ENCODE measurements at regions not wholly inside any gene's neighbourhood (a gene's known extent, or its start where the extent isn't known, plus 50 kb on each side); places are given as distances from the start of the nearest gene placed in this dataset.

DNA sequence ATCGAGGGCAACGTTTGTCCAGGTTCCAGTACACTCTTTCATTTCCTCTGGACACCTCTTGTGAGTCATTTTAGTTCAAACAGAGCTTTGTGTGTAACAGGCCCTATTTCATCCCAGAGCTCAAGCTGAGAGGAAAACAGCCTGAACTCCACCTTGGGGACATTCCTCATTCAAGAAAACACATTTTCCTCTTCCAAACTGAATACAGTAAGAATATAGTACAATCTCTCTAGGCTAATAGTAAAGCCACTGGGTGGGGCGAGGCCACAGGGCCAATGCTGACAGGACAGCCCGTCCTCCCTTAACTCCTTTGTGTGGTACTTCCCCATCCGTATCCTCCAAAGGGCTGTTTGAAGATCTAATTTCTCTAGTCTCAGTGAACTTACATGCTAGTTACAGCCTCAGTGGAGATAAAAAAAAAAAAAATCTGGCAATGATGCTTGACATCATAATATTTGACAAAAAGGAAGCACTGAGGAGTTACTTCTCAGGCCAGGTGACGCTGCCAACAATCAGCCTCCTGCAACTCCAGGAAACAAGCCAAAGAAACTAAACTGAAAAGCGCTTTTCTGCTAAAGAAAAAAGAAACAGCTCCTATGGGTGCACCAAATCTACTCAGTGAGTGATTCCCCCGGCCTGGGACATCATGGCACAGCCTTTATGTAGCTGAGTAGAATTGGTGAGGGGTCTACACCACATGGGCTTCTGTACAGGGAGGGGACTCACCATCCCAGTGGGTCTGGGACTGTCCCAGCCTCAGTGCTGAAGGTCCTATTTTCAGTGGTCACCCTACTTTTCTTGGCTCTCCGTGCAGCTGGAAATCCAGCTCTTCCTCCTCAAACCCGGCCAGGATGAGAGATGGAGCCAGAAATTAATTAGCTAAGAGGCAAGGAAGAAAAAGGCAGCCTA lies 238.2 kb upstream of the NEBL start:
- Histone ChIP-seq H3K4me3 (no peak overlapping the region), H3K4me1 (peaks cover 0 to 8% (median 0%) of the 10 kb centered on the region in 4 donors), H3K27me3 (no peaks in the 10 kb centered on the region), H3K9me3 (no peaks in the 10 kb centered on the region), H3K27ac (peak overlapping the region in 2 of 5 donors; percentile 57 to 70), H3K36me3 (no peaks in the 10 kb centered on the region)
- WGBS, 5 donors = 59 to 63% (median 60%) methylated on average over 10 of the region's 10 CpGs
- intact Hi-C loops (cut with DNase I; ENCODE audit: low total_unique reads) = no loop called here
- peak in 1 of 2 donors; percentile 30 for DNase-seq
- no peak for TF ChIP-seq POLR2A (IDR thresholded peaks at IDR 0.05)
- no peak for TF ChIP-seq POLR2AphosphoS5 (IDR thresholded peaks at IDR 0.05)
- no peak for TF ChIP-seq EP300 (IDR thresholded peaks at IDR 0.05)
- TF ChIP-seq CTCF (IDR thresholded peaks at IDR 0.05) = no peak

GRCh38 chr10:21134645-21135022 lies 237.5 kb upstream of the NEBL start:
- TF ChIP-seq POLR2A (IDR thresholded peaks at IDR 0.05) (no peak), POLR2AphosphoS5 (IDR thresholded peaks at IDR 0.05) (no peak), CTCF (IDR thresholded peaks at IDR 0.05) (no peak), EP300 (IDR thresholded peaks at IDR 0.05) (no peak)
- H3K27me3 ChIP-seq = no peaks in the 10 kb centered on the region
- H3K9me3 ChIP-seq = no peaks in the 10 kb centered on the region
- peak overlapping the region in 1 of 5 donors; percentile 70 for H3K27ac ChIP-seq
- peaks cover 0 to 8% (median 0%) of the 10 kb centered on the region in 4 donors for H3K4me1 ChIP-seq
- intact Hi-C loops (cut with DNase I; ENCODE audit: low total_unique reads) = no loop called here
- no peak overlapping the region for H3K4me3 ChIP-seq
- WGBS, 5 donors = 75 to 78% (median 77%) methylated on average over 7 of the region's 7 CpGs
- no peak for DNase-seq
- H3K36me3 ChIP-seq = no peaks in the 10 kb centered on the region

DNA sequence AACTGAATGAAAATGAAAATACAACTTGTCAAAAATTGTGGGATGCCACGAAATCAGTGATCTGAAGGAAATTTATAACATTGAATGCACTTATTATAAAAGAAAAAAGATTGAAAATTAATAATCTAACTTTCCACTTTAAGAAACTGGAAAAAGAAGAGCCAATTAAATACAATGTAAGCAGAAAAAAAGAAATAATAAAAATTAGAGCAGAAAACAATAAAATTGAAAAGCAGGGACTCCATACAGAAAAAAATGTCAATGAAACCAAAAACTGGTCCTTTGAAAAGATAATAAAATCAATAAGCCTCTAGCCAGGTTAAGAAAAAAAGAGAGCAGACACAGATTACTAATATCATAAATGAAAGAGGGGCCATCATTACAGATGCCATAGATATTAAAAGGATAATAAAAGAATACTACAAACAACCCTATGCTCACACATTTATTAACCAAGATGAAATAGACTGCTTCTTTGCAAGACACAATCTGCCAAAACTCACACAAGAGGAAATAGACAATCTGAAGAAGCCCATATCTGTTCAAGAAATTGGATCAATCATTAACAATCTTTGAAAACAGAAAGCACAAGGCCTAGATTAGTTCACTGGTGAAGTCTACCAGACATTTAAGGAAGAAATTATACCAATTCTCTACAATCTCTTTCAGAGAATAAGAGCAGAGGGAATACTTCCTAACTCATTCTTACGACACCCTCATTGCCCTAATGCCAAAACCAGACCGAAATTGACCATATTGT lies 233.8 kb upstream of the NEBL start:
- TF ChIP-seq POLR2AphosphoS5 (IDR thresholded peaks at IDR 0.05) (no peak), CTCF (IDR thresholded peaks at IDR 0.05) (no peak), EP300 (IDR thresholded peaks at IDR 0.05) (no peak), POLR2A (IDR thresholded peaks at IDR 0.05) (no peak)
- Histone ChIP-seq H3K27ac (no peak overlapping the region), H3K9me3 (no peaks in the 10 kb centered on the region), H3K27me3 (no peaks in the 10 kb centered on the region), H3K4me3 (no peak overlapping the region), H3K36me3 (no peaks in the 10 kb centered on the region), H3K4me1 (peaks cover 0 to 8% (median 0%) of the 10 kb centered on the region in 4 donors)
- 82 to 91% (median 88%) methylated on average over 3 of the region's 3 CpGs for WGBS, 5 donors
- DNase-seq = no peak
- intact Hi-C loops (cut with DNase I; ENCODE audit: low total_unique reads) = no loop called here

DNA sequence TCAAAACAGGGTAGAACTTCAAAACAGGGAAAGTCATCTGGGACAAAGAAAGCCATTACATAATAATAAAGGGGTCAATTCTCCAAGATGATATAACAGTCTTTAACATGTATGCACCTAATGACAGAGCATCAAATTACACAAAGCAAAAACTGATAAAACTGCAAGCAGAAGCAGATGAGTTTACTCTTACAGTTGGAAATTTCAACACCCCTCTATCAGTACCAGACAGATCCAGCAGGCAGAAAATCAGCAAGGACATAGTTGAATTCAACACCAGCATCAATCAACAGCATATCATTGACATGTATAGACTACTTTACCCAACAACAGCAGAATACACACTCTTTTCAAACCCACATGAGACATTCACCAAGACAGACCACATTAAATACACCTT lies 233.0 kb upstream of the NEBL start:
- no peak overlapping the region for H3K27ac ChIP-seq
- TF ChIP-seq EP300 (IDR thresholded peaks at IDR 0.05) = no peak
- DNase-seq = no peak
- H3K9me3 ChIP-seq = no peaks in the 10 kb centered on the region
- no peak overlapping the region for H3K4me3 ChIP-seq
- intact Hi-C loops (cut with DNase I; ENCODE audit: low total_unique reads) = no loop called here
- H3K36me3 ChIP-seq = no peaks in the 10 kb centered on the region
- no peaks in the 10 kb centered on the region for H3K27me3 ChIP-seq
- H3K4me1 ChIP-seq = peaks cover 0 to 2% (median 0%) of the 10 kb centered on the region in 4 donors

Data from stomach (tissue), 8 donors.